Effector CD8-positive, alpha-beta T cell (primary cell): ENCODE measurements at regions not wholly inside any gene's neighbourhood (a gene's known extent, or its start where the extent isn't known, plus 50 kb on each side); places are given as distances from the start of the nearest gene placed in this dataset.

Experiments used
- DNase-seq: peaks from one replicate; lab custom pipeline; 2025; lab: John Stamatoyannopoulos, UW

DNA sequence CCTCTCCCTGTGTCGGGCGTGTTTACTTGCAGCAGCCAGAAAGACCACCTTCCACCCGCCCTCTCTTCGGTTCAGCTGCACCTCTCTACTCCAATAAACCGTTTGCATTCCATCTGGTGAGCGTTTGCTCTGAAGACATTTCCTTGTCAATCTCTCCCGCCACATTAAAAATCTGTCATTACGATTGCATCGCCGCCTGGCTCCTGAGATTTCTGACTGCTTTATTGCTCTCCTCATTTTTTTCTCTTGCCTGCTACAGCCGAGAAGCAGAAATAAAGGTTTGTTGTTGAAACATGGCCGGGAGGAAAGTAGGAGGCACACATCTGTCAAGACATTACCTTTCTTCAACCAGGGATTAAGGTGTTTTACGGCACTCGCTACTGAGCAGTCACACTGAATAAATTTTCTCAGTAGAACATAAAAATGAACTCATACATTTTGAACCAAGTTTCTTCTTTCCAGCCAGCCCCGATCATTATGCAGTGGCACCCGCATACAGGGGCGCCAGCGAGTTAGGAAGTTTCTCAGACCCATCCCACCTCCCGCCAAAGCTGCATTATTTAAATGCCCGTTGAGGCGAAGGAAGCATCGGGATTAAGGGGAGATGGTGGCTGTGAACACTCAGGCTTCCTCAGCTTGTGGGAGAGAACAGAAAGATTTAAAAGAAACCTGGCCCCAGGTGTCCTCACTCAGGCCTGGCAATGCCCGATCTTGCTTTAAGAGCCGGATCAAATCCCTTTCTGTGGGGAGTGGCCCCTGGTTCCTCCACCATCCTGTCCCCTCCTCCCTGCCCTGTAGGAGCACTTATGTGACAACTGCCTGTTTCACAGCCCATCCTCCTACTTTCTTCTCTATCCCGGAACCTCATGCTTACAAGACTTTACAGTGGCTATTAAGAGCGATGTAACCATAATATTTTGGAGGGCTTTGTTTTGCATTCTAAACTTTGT, 1108.9 kb downstream of the BCL11B start:
- no peak for DNase-seq

GRCh38 chr14:98163873-98164272, 1108.1 kb downstream of the BCL11B start:
- no peak for DNase-seq

GRCh38 chr14:98165976-98166375, 1106.0 kb downstream of the BCL11B start:
- no peak for DNase-seq

- no peak for DNase-seq
Measured at GRCh38 chr14:98167275-98167674, 1104.7 kb downstream of the BCL11B start.

DNA sequence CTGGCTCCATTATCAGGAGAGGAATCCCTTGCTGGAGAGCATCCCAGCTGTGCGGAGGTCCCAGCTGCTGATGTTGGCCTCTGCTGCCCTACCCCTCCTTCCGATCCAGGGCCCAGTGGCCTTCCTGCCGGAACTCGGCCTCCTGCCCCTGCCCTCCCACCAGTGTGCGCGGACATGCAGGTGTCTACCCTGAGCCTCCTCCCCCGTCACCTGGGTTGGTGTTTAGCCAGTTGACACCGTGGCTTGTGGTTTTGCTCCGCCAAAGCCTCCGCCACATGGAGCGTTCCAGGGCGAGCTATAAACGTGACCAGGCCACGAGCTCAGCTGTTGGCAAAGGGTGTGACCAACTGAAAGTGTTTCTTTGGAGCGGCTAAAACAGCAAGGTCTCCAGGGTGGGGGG, 1104.3 kb downstream of the BCL11B start:
- no peak for DNase-seq

DNA sequence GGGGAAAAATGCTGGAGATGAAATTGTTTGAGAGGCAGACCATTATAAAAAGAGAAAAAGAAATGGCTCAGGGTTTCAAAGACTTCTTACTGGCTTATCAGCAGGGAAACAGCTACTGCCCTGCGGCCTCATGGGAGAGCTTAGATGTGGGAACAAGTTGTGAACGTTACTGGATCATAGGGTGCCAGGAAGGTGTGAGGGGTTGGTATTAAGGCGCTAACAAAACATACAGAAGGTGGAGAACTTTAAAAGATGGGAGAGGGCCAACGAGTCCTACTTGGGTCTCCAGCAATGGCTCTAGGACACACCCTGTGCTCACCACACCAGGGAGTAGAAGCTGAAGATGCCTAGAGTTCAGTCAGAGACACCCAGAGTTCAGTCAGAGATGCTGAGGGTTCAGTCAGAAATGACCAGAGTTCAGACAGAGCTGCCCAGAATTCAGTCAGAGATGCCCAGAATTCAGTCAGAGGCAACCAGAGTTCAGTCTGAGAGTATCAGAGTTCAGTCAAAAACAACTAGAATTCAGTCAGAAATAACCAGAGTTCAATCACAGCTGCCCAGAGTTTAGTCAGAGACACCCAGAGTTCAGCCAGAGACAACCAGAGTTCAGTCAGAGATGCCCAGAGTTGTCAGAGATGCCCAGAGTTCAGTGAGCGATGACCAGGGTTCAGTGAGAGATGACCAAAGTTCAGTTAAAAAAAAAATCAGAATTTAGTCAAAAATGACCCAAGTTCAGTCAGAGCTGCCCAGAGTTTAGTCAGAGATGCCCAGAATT, 1103.6 kb downstream of the BCL11B start:
- no peak for DNase-seq

GRCh38 chr14:98169170-98169587, 1102.8 kb downstream of the BCL11B start:
- DNase-seq = no peak

DNA sequence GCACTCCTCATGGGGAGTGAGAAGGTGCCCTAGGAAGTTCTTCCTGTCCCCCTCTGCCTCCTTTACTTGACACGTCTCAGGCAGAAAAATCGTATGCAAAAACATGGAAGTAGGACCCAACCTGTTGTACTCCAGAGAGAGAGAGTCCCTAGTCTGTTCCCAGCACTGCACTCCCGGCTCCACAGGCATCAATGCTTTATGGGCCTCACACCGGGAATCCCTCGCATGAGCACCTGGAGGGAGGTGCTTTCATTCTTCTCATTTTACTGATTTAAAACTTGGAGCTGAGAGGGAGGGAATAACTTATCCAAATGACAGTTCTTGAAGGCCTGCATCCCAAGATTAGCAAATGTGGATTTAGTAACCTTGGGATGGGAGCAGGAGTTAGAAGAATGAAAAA, 1101.4 kb downstream of the BCL11B start:
- DNase-seq = no peak

- DNase-seq = no peak
Measured at GRCh38 chr14:98171654-98172053, 1100.3 kb downstream of the BCL11B start.

DNA sequence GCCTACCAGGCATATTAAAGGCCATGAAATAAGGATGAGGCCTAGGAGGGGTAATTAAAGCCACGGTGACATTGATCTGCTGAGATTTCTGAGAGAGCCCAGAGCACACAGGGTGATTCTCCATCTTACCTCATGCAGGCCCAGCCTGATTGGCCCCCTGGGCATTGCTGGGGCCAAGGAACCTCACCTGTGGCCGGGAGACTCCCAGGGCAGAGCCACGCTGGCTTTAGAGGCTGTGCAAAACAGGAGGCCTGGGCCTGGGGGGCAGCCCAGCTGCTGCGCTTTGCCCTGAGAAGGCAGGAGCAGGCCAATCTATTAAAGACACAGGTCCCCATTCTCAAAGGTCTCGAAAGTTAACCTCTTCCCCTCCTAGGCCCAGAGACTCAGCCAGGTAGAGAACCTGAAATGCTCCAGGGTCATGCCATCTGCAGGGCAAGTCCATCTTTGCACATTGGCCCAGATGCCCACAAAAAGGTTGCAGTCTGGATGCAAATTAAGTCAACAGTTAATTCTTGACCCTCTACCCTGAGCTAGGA, 1099.7 kb downstream of the BCL11B start:
- no peak for DNase-seq

DNA sequence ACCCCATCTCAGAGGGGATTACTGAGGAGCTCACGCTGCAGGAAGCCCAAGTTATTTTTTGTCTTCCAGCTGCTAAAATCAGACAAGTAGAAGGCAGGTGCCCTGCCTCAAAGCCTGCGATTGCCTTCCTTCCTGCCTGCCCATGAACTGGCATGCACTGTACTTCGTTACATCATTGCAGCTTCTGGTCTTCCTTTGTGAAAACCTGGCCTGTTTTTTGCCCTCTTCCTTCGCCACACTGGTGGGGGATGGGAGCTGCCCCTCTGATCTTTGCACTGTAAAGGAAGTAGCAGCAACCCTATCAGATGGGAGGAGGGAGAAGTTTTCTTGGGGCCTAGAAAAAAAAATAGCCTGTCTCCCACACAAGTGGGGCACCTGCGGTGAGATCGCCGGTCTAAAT, 1098.7 kb downstream of the BCL11B start:
- DNase-seq = peak; percentile 29

GRCh38 chr14:98174041-98174440, 1098.0 kb downstream of the BCL11B start:
- no peak for DNase-seq

DNA sequence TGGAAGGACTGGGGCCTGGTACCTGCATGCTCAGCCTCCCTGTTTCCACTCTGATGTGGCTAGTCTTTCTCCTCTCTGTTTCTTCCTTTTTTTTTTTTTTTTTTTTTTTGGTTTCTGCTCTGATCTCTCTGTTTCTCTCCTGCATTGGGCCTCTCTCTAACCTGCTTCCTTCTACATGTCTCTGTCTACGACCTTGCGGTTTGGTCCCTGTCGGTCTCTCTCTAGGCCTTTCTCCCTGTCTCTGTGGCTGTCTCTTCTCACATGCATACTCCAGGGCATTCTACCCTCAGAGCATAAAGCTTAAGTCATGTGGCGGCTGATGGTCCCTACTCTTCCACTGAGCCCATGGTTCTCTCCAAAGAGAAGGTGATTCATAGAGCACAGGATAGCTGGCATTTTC, 1096.6 kb downstream of the BCL11B start:
- no peak for DNase-seq

GRCh38 chr14:98175881-98176280, 1096.1 kb downstream of the BCL11B start:
- no peak for DNase-seq

- no peak for DNase-seq
Measured at GRCh38 chr14:98176892-98177291, 1095.1 kb downstream of the BCL11B start.

GRCh38 chr14:98177551-98177950, 1094.4 kb downstream of the BCL11B start:
- DNase-seq = no peak

- DNase-seq = no peak
Measured at GRCh38 chr14:98181241-98181640, 1090.8 kb downstream of the BCL11B start.

DNA sequence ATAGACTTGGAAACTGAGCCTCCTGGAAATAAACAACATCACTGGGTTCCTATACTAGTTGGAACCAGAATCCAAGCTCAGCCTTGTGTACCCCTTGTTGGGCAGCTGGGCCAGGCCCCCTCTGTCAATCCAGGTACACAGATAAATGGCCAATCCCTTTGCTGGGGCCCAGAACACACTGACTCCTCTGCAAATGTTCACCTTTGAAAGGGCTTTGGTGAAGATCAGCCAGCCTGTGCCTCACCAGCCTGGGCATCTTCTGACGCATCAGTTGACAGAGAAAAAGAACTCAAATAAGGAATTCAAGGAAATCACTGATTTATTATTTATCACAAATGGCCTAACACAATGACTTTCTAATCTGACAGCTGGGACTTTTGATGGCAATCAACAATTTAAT, 1090.2 kb downstream of the BCL11B start:
- DNase-seq = no peak

DNA sequence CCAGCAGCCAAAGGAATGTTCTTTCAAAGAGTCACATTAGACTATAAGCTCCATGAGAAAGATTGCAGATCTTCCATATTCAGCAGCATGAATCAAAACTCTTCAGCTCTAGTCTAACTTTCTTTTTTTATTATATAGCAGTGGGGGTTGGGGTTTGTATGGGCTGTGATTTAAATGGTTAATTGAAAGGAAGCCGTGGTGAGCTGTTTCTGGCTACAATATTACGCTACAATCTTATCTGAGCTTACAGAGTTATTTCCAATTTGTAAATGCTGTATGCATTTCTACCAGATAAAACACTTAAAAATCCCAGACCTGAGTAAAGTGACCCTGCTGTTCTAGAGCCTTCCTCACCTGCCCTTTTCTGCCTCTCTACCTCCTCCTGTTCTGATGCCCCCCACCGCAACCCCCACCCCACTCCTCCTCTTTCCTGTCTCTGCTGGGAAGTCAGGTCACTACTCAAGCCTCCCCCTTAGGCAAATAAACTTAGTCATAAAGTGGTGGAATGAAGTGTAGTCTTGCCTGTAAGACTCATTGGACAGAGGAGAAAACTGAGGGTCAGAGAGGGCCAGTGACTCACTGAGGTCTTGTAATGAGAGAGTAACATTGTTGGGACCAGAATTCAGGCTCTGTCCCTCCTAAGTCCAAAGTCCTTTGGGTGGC, 1089.5 kb downstream of the BCL11B start:
- no peak for DNase-seq

DNA sequence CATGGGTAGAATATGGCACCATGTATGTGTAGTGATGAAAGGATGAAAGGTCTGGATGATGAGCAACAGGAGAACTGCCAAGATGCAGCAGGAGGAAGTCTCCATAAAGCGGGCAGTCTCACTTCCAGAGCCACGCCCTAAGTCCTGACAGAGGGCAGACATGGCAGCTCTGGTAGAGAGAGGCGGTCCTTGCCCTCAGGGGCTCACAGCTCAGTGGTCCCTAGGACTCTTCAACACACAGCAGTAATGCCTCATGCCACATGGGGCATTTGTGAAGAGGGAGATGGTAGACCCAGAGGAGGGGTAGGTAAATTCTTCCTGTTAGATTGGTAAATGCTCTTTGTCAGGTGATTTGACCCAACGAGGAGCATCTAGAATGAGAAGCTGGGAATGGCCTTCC, 1088.4 kb downstream of the BCL11B start:
- DNase-seq = no peak

GRCh38 chr14:98184457-98184856, 1087.5 kb downstream of the BCL11B start:
- DNase-seq = no peak

DNA sequence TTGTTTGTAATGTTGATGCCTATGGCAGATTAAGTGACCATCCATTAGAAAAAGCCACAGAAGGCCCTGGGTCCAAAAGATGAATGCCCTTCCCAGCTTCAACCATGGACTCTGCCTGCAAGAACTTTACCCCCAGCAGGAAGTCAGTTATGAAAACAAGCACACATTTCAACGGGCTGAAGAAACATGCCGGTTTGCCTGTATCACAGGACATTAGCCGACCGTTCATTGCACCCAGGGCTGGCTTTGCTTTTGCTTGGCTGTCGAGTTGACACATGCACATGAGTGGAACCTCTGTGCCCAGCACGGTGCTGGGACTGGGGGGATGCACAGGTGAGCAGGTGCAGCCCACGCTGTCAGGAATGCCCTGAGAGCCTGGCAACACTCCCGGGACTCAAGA, 1087.0 kb downstream of the BCL11B start:
- DNase-seq = no peak
